COLO668 (cell line): ENCODE measurements at regions not wholly inside any gene's neighbourhood (a gene's known extent, or its start where the extent isn't known, plus 50 kb on each side); places are given as distances from the start of the nearest gene placed in this dataset.

Source experiments
- DNase-seq: peaks from one replicate; lab custom pipeline; 2025; ENCODE audit not compliant: unreplicated experiment; lab: John Stamatoyannopoulos, UW

GRCh38 chr2:61722800-61723199 is 131.1 kb downstream of the FAM161A start:
- no peak for DNase-seq

- no peak for DNase-seq
Measured at GRCh38 chr2:61722318-61722717, 131.5 kb downstream of the FAM161A start.

GRCh38 chr2:61721382-61721781 is 132.5 kb downstream of the FAM161A start:
- DNase-seq: no peak

- no peak for DNase-seq
Measured at GRCh38 chr2:61720911-61721310, 132.9 kb downstream of the FAM161A start.

GRCh38 chr2:61718965-61719364 is 134.9 kb downstream of the FAM161A start:
- DNase-seq: no peak

GRCh38 chr2:61715506-61715905 is 138.4 kb downstream of the FAM161A start:
- DNase-seq: no peak

GRCh38 chr2:61714210-61714609 is 139.7 kb downstream of the FAM161A start:
- no peak for DNase-seq

GRCh38 chr2:61713457-61713856 is 140.4 kb downstream of the FAM161A start:
- no peak for DNase-seq

- DNase-seq: no peak
Measured at GRCh38 chr2:61712060-61712459, 141.8 kb downstream of the FAM161A start.

GRCh38 chr2:61710711-61711110 is 143.1 kb downstream of the FAM161A start:
- peak; percentile 61 for DNase-seq

- DNase-seq: peak; percentile 76
Measured at GRCh38 chr2:61707984-61708852, 145.6 kb downstream of the FAM161A start.

GRCh38 chr2:61705625-61706024 is 148.2 kb downstream of the FAM161A start:
- DNase-seq: peak; percentile 16

- no peak for DNase-seq
Measured at GRCh38 chr2:61704364-61704763, 149.5 kb downstream of the FAM161A start.

GRCh38 chr2:61702088-61702467 is 151.8 kb downstream of the FAM161A start:
- DNase-seq: no peak

- DNase-seq: no peak
Measured at GRCh38 chr2:61700464-61700863, 153.4 kb downstream of the FAM161A start.

- DNase-seq: peak; percentile 97
Measured at GRCh38 chr2:61694312-61695274, 156.4 kb upstream of the XPO1 start.

- DNase-seq: no peak
Measured at GRCh38 chr2:61693744-61694143, 155.6 kb upstream of the XPO1 start.

GRCh38 chr2:61690078-61690596 is 152.0 kb upstream of the XPO1 start:
- DNase-seq: no peak

GRCh38 chr2:61689568-61689967 is 151.4 kb upstream of the XPO1 start:
- no peak for DNase-seq

GRCh38 chr2:61688369-61689334 is 150.5 kb upstream of the XPO1 start:
- DNase-seq: no peak
